ENCODE measurements at regions not wholly inside any gene's neighbourhood (a gene's known extent, or its start where the extent isn't known, plus 50 kb on each side); places are given as distances from the start of the nearest gene placed in this dataset.
"Not testable (repeated sequence)": the region's sequence is repeated elsewhere in the genome, so short reads cannot be mapped to it uniquely, and the experiment has no call there.

DNA sequence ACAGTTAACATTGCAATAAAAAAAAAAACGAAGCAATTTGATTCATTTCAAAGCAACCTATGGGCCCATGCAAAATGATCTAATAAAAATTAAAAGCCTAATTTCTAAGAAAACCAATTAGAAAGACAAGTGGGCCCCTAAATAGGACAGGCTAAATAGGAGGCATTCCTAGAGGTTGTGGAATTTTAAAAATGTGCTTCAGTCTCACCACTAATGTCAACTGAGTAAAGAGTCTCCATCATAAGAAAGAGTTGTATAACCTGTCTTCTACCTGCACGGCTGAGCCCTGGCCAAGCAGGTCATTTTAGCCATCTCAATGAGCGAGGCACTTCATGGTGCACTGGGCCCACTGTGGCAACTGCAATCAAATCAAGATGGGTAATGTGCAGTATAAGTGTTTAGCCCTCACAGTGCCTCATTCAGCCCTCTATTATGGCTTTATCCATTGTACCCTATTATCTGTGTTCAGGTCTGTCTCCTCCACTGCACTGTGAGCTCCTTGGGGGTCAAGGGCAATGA is 76.4 kb downstream of the PRSS23 start:
- TF ChIP-seq, protein P1, sequence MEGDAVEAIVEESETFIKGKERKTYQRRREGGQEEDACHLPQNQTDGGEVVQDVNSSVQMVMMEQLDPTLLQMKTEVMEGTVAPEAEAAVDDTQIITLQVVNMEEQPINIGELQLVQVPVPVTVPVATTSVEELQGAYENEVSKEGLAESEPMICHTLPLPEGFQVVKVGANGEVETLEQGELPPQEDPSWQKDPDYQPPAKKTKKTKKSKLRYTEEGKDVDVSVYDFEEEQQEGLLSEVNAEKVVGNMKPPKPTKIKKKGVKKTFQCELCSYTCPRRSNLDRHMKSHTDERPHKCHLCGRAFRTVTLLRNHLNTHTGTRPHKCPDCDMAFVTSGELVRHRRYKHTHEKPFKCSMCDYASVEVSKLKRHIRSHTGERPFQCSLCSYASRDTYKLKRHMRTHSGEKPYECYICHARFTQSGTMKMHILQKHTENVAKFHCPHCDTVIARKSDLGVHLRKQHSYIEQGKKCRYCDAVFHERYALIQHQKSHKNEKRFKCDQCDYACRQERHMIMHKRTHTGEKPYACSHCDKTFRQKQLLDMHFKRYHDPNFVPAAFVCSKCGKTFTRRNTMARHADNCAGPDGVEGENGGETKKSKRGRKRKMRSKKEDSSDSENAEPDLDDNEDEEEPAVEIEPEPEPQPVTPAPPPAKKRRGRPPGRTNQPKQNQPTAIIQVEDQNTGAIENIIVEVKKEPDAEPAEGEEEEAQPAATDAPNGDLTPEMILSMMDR (conservative IDR thresholded peaks at IDR 0.05) = no peak
- no peak overlapping the region for H3K27ac ChIP-seq

DNA sequence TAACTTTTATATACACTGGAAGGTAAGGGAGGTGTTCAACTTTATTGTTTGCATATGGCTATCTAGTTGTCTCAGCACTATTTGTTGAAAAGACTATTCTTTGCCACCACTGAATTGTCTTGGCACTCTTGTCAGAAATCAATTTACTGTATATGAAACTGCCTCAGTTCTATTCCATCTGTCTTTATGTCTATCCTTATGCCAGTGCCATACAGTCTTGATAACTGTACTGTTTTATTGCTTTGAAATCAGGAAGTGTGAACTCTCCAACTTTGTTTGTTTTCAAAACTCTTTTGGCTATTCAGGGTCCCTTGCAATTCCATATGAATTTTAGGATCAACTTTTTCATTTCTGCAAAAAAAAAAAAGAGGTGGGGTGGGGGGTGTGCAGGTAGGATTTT is 77.2 kb downstream of the PRSS23 start:
- TF ChIP-seq, protein P1 (conservative IDR thresholded peaks at IDR 0.05) = no peak
- H3K27ac ChIP-seq = no peak overlapping the region

DNA sequence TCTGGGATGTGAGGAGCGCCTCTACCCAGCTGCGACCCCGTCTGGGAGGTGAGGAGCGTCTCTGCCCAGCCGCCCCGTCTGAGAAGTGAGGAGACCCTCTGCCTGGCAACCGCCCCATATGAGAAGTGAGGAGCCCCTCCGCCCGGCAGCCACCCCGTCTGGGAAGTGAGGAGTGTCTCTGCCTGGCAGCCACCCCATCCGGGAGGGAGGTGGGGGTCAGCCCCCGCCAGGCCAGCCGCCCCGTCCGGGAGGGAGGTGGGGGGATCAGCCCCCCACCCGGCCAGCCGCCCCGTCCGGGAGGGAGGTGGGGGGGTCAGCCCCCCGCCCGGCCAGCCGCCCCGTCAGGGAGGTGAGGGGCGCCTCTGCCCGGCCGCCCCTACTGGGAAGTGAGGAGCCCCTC is 76.0 kb downstream of the FZD4 start:
- H3K27ac ChIP-seq = not testable (repeated sequence)

DNA sequence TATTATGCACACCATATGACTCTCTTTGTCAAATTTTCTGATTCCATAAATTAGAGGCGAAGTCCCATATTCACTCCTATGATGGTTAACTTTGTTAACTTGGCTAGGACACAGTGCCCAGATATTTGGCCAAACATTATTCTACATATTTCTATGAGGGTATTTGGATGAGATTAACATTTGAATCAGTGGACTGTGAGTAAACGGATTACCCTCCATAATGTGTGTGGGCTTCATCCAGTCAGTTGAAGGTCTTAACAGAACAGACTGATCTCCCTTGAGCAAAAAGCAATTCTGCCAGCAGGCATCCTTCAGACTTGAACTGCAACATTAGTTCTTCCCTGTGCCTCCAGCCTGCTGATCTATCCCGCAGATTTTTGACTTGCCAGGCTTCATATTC is 69.9 kb downstream of the FZD4 start:
- TF ChIP-seq, protein P1 (conservative IDR thresholded peaks at IDR 0.05) = no peak
- no peak overlapping the region for H3K27ac ChIP-seq

DNA sequence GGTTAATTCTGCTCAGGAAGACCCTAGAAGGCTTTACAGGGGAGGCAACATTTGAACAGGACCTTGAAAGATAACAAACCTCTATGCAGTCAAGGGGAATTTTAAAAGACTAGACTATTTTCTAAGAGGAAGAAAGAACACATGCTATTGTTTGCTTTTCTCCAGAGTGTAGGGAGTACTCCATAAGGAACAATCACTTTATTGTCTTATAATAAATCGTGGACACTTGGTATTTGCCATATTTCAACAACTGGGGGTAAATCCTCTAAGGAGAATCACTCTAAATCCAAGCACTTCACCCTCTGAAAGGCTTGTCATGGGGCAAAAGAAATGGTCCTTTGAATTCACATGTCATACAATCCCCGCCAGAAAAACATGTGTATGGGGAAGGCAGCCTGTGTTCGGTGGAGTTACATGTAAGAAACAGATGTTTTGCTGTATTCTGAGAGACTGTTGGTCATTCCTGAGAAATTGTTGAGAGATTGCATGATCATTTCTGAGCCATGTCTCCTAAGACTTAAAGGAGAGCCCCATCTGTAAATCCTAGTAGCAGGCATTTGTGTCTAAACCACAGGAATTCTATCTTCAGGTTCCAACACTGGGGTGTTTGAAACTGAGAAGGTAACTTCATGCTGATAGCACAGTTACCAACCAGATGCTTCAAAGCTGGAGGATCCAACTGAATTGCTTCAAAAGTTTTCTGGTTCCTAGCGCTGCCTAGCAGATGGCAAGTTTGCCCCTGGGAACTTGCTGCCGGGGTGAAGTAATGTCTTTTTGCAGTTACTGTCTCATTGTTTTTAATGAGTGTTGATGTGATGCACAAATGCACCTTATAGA is 66.8 kb downstream of the FZD4 start:
- H3K27ac ChIP-seq = no peak overlapping the region
- TF ChIP-seq, protein P1 (conservative IDR thresholded peaks at IDR 0.05) = no peak

DNA sequence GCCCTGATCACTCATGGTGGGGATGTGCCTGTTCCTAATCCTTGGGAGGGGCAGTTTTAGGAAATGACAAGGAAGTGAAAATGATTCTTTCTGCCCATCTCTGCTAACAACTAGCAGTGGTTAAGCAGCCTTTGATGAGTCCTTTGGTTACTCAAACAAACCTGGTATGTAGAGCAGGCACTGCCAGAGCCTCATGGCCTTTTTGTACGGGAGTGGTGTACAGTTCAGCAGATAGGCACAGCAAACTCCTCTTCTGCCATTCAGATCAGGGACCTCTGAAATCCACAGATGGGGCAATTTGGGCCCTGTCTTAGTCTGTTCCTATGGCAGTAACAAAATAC is 66.2 kb downstream of the FZD4 start:
- TF ChIP-seq, protein P1 (conservative IDR thresholded peaks at IDR 0.05) = no peak
- H3K27ac ChIP-seq = no peak overlapping the region

DNA sequence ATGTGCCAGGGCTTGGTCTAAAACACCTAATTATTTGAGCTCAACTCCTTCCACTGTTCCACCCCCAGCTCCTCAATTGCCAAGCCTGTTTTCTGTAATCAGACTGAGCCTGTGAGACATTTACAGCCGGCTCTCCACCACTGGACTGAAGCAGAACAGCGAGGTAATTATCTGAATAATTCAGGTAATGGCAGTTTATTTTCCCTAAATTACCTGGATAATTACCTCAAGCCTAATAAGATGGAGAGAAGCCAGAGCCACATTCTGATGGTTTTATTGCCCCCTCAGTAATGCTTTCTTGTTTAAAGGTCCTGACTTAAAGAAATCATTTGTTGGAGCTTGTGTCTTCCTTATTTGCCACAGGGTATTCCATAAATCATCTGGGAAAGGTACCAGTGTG is 64.2 kb downstream of the FZD4 start:
- TF ChIP-seq, protein P1 (conservative IDR thresholded peaks at IDR 0.05) = no peak

DNA sequence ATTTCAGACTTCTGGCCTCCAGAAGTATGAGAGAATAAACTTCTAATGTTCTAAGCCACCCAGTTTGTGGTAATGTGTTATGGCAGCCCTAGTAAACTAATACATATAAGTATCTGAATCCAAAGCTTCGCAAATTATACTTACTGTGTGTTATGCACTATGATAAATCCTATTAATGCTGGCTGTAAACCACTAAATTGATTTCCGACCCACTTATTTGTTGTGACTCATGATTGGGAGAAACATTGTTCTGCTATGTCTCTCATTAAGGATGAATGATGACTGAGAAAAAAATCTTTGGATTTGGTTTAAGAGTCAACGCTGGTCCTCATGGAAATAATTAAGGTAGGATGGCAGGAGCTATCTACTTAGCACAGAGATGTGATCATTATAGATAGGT is 62.0 kb downstream of the FZD4 start:
- TF ChIP-seq, protein P1 (conservative IDR thresholded peaks at IDR 0.05) = no peak
- H3K27ac ChIP-seq = no peak overlapping the region

More for the DNA sequence above, 64.2 kb downstream of the FZD4 start:
- no peak overlapping the region for H3K27ac ChIP-seq

Data from VCaP (cell line).